Prostate gland (tissue), 2 donors: ENCODE measurements at regions not wholly inside any gene's neighbourhood (a gene's known extent, or its start where the extent isn't known, plus 50 kb on each side); places are given as distances from the start of the nearest gene placed in this dataset.

Experiments
- CTCF ChIP-seq, 4 experiments: fragments of 200-600 bp in 2 of 4; fragments of 450-650 bp in 2 of 4; sonication (generic) in 2 of 4; IDR thresholded peaks; 1 replicate in 3 of 4; 2 replicates in 1 of 4; pipeline ENCODE4 v1.5.1; 2016 to 2019; ENCODE audit warnings: antibody characterized with exemption in 4 of 4, mild to moderate bottlenecking in 2 of 4, moderate library complexity in 2 of 4
- POLR2AphosphoS5 ChIP-seq: sonication (generic); formaldehyde crosslinking; IDR thresholded peaks from one replicate; pipeline ENCODE4 v1.6.1; 2017; ENCODE audit warnings: antibody characterized with exemption

DNA sequence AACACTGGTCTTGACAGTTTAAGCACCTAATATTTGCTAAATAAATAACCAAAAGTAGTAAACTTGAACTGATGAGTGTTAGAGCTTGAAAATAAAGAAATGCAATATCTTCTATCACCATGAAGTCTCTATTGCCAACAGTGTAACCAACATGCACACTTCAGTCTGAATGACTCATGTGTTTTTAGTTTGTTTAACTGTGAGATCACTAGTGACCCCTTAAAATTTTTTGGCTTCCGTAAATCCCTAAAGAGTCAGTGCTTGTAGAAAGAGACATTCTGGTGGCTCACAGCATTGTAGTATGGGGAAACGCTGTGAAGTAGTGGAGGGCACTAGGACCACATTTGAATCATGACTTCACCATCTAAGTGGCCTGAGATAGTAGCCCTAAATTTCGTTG is 341.1 kb downstream of the PMP22 start:
- TF ChIP-seq CTCF (IDR thresholded peaks at IDR 0.05) (no peak), POLR2AphosphoS5 (no peak)
